ENCODE measurements at regions not wholly inside any gene's neighbourhood (a gene's known extent, or its start where the extent isn't known, plus 50 kb on each side); places are given as distances from the start of the nearest gene placed in this dataset.
"Not testable (repeated sequence)": the region's sequence is repeated elsewhere in the genome, so short reads cannot be mapped to it uniquely, and the experiment has no call there.

GRCh38 chr11:92022499-92022898, 202.1 kb upstream of the FAT3 start:
- no peak overlapping the region for H3K4me3 ChIP-seq (ENCODE audit: low read depth, low read length)

DNA sequence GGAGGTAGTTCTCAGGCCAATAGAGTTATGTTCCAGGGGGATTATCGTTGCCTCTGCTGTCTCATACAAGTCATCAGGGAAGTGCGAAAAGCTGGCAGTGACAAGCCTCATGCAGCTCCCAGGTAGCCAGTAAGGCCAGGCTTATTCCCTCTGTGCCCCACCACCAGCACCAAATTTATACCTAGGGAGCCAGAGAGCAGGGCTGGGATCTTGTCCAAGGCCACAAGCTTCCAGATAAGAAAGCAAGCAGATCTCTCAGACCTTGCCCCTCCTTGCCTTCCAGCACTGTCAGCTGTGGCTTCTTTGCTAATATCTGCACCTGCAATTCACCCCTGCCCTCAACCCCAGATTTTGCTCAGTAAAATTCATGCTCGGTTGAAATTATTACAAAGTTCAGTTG, 206.3 kb upstream of the FAT3 start:
- no peak overlapping the region for H3K4me3 ChIP-seq (ENCODE audit: low read depth, low read length)
- TF ChIP-seq CTCF (IDR thresholded peaks at IDR 0.05; ENCODE audit: borderline replicate concordance, insufficient read depth, low read depth, low read length) = no peak

More at GRCh38 chr11:92022499-92022898, 202.1 kb upstream of the FAT3 start:
- TF ChIP-seq CTCF (IDR thresholded peaks at IDR 0.05; ENCODE audit: borderline replicate concordance, insufficient read depth, low read depth, low read length) = no peak

DNA sequence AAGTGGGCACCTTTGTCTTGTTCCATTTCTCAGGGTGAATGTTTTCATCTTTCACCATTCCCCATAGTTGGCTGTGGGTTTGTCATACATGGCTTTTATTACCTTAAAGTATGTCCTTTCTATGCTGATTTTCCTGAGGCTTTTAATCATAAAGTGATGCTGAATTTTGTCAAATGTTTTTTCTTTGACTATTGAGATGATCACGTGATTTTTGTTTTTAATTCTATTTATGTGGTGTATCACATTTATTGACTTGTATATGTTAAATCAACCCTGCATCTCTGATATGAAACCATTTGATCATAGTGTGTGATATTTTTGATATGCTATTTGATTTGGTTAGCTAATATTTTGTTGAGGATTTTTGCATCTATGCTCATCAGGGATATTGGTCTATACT, 216.4 kb upstream of the FAT3 start:
- TF ChIP-seq CTCF (IDR thresholded peaks at IDR 0.05; ENCODE audit: borderline replicate concordance, insufficient read depth, low read depth, low read length) = no peak
- no peak overlapping the region for H3K4me3 ChIP-seq (ENCODE audit: low read depth, low read length)

GRCh38 chr11:92002568-92002967, 222.1 kb upstream of the FAT3 start:
- no peak overlapping the region for H3K4me3 ChIP-seq (ENCODE audit: low read depth, low read length)
- TF ChIP-seq CTCF (IDR thresholded peaks at IDR 0.05; ENCODE audit: borderline replicate concordance, insufficient read depth, low read depth, low read length) = no peak

DNA sequence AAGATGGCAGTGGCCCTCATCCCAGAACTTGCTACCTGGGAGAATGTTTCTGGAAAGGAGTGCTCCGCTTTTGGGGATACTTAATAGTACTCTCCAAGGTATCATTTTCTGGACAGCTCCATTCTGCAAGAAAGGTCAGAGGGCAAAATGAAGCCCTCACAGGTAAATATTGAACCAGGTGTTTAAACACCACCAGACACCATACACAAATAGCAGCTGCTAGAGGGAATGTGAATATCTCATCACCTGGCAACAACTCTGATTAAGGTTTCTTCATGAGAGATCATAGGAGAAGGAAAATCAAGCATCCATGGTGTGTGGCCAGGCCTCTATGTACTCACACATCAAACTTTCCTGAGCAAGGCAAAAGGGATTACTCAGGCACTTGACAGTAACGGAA, 226.1 kb upstream of the FAT3 start:
- TF ChIP-seq CTCF (IDR thresholded peaks at IDR 0.05; ENCODE audit: borderline replicate concordance, insufficient read depth, low read depth, low read length) = no peak
- no peak overlapping the region for H3K4me3 ChIP-seq (ENCODE audit: low read depth, low read length)

DNA sequence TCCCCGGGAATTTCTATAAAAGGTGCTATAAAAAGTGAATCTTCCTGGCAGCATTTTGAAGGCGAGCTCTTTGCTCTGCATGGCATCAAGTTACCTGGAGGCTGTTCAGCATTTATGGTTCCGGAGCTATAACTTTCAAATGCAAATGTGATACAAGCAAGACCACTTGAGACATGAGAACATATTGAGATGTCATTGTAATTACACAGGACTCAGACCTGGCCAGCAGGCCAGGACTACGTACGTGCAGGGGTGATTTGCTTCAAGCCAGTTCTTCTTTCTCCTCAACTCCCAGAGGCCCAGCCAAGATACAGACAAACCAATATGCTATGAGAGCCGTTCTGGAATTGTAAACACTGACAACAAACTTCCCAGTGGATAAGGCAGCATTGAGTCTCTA, 227.4 kb upstream of the FAT3 start:
- no peak overlapping the region for H3K4me3 ChIP-seq (ENCODE audit: low read depth, low read length)
- TF ChIP-seq CTCF (IDR thresholded peaks at IDR 0.05; ENCODE audit: borderline replicate concordance, insufficient read depth, low read depth, low read length) = no peak

DNA sequence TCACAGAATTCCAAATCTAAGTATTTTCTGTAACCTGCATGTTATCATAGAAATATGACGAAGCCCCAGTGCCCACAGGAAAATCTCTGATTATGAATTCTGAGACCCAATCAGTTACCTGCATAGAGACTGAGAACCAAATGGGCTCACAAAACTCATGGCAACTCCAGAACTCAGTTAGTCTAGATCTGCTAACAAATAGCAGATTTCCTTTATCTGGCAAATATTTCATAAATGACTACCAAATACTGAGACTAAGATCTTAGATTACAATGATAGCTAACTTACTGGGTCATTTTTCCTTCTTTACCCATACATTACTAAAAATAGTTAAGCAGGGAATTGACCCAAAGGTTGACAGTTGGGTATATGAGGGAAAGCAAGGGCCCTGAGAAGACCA, 228.1 kb upstream of the FAT3 start:
- H3K4me3 ChIP-seq (ENCODE audit: low read depth, low read length) = no peak overlapping the region
- no peak for TF ChIP-seq CTCF (IDR thresholded peaks at IDR 0.05; ENCODE audit: borderline replicate concordance, insufficient read depth, low read depth, low read length)

DNA sequence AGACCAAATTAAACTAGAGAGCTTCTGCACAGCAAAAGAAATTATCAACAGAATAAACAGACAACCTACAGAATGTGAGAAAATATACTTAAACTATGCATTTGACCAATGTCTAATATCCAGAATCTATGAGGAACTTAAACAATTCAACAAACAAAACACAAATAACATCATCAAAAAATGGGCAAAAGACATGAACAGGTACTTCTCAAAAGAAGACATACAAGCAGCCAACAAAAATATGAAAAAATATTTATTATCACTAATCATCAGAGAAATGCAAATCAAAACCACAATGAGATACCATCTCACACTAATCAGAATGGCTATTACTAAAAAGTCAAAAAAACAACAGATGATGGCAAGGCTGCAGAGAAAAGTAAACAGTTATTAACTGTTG, 236.2 kb upstream of the FAT3 start:
- H3K4me3 ChIP-seq (ENCODE audit: low read depth, low read length) = not testable (repeated sequence)
